ENCODE measurements at regions not wholly inside any gene's neighbourhood (a gene's known extent, or its start where the extent isn't known, plus 50 kb on each side); places are given as distances from the start of the nearest gene placed in this dataset.

DNA sequence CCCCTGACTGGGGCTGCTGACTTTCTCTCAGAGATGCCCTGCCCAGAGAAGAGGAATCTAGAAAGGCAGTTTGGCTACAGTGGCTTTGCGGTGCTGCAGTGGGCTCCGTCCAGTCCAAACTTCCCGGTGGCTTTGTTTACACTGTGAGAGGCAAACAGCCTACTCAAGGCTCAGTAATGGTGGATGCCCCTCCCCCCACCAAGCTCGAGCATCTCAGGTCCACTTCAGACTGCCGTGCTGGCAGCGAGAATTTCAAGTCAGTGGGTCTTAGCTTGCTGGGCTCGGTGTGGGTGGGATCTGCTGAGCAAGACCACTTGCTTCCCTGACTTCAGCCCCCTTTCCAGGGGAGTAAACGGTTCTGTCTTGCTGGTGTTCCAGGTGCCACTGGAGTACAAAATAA is 734.5 kb upstream of the LRRN3 start:
- TF ChIP-seq EZH2 (optimal IDR thresholded peaks at IDR 0.05; ENCODE audit: low read depth, low read length) (no peak), EZH2phosphoT487 (IDR thresholded peaks at IDR 0.05; ENCODE audit: low read length) (no peak)
- TF ChIP-seq, protein P1, sequence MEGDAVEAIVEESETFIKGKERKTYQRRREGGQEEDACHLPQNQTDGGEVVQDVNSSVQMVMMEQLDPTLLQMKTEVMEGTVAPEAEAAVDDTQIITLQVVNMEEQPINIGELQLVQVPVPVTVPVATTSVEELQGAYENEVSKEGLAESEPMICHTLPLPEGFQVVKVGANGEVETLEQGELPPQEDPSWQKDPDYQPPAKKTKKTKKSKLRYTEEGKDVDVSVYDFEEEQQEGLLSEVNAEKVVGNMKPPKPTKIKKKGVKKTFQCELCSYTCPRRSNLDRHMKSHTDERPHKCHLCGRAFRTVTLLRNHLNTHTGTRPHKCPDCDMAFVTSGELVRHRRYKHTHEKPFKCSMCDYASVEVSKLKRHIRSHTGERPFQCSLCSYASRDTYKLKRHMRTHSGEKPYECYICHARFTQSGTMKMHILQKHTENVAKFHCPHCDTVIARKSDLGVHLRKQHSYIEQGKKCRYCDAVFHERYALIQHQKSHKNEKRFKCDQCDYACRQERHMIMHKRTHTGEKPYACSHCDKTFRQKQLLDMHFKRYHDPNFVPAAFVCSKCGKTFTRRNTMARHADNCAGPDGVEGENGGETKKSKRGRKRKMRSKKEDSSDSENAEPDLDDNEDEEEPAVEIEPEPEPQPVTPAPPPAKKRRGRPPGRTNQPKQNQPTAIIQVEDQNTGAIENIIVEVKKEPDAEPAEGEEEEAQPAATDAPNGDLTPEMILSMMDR (IDR thresholded peaks at IDR 0.05; ENCODE audit: low read length) = no peak

Data from MM.1S (cell line).